WTC11 (cell line): ENCODE measurements at regions not wholly inside any gene's neighbourhood (a gene's known extent, or its start where the extent isn't known, plus 50 kb on each side); places are given as distances from the start of the nearest gene placed in this dataset.

Source experiments
- ATAC-seq: fragments of 200-7000 bp; cut with Tn5 transposase; 2 replicates; pipeline ENCODE4 v1.10.0; 2021; ENCODE audit warnings: mild to moderate bottlenecking, moderate library complexity
- CTCF ChIA-PET: fragments of 300-600 bp; sonication (Branson Sonifier 250); formaldehyde crosslinking; loops from one replicate; lab custom pipeline; 2021; ENCODE audit warnings: antibody characterized with exemption; lab: Charles Lee
- POLR2A ChIA-PET: fragments of 350-600 bp; sonication (Branson Sonifier 250); formaldehyde crosslinking; loops from one replicate; lab custom pipeline; 2021; ENCODE audit warnings: antibody characterized with exemption; lab: Charles Lee
- DNase-seq: peaks from one replicate; pipeline ENCODE4 v3.0.0; 2021; ENCODE audit warnings: low spot score
- H3K27ac Mint-ChIP-seq: 2 replicates; pipeline ENCODE4 v1.8.0; 2021; ENCODE audit warnings: mixed read lengths
- H3K27me3 Mint-ChIP-seq: 2 replicates; pipeline ENCODE4 v1.8.0; 2021; ENCODE audit warnings: low read depth, mild to moderate bottlenecking, moderate library complexity, mixed read lengths
- H3K36me3 Mint-ChIP-seq: 2 replicates; pipeline ENCODE4 v1.8.0; 2021; ENCODE audit warnings: mixed read lengths
- H3K4me1 Mint-ChIP-seq: 2 replicates; pipeline ENCODE4 v1.8.0; 2022; ENCODE audit warnings: mixed read lengths
- H3K4me3 Mint-ChIP-seq: 2 replicates; pipeline ENCODE4 v1.8.0; 2021; ENCODE audit warnings: mild to moderate bottlenecking, moderate library complexity, mixed read lengths
- H3K9me3 Mint-ChIP-seq: 2 replicates; pipeline ENCODE4 v1.8.0; 2021; ENCODE audit warnings: mixed read lengths
- FOXP1 ChIP-seq: sonication (generic); formaldehyde crosslinking; IDR thresholded peaks from 2 replicates; pipeline ENCODE4 v1.8.0; 2022; ENCODE audit warnings: missing genetic modification reagents, mild to moderate bottlenecking, moderate library complexity, borderline replicate concordance
- RELA ChIP-seq: sonication (generic); formaldehyde crosslinking; IDR thresholded peaks from 2 replicates; pipeline ENCODE4 v1.8.1; 2022; ENCODE audit warnings: missing genetic modification reagents, mild to moderate bottlenecking, borderline replicate concordance
- SMAD4 ChIP-seq: sonication (generic); formaldehyde crosslinking; IDR thresholded peaks from 2 replicates; pipeline ENCODE4 v1.8.0; 2022; ENCODE audit warnings: mild to moderate bottlenecking, missing genetic modification reagents
- ZNF219 ChIP-seq: sonication (generic); formaldehyde crosslinking; IDR thresholded peaks from 2 replicates; pipeline ENCODE4 v1.8.0; 2023; ENCODE audit warnings: missing genetic modification reagents, mild to moderate bottlenecking, borderline replicate concordance
- ZNF423 ChIP-seq: fragments of 250-450 bp; sonication (Bioruptor Pico); IDR thresholded peaks from 2 replicates; pipeline ENCODE4 v2.1.2; 2022; ENCODE audit warnings: mild to moderate bottlenecking, moderate library complexity
- TF ChIP-seq, protein P1 (sequence below): fragments of 250-450 bp; sonication (Bioruptor Pico); IDR thresholded peaks from 2 replicates; pipeline ENCODE4 v1.8.0; 2021; ENCODE audit warnings: mild to moderate bottlenecking
- TF ChIP-seq, protein P2 (sequence below): sonication (generic); formaldehyde crosslinking; conservative IDR thresholded peaks from 2 replicates; pipeline ENCODE4 v1.8.1; 2023; ENCODE audit warnings: mild to moderate bottlenecking, low read depth, missing genetic modification reagents, moderate library complexity
- TF ChIP-seq, protein P3 (sequence below): sonication (generic); formaldehyde crosslinking; IDR thresholded peaks from 2 replicates; pipeline ENCODE4 v1.8.1; 2023; ENCODE audit warnings: mild to moderate bottlenecking, moderate library complexity, missing genetic modification reagents
- TF ChIP-seq, protein P4 (sequence below): sonication (generic); formaldehyde crosslinking; IDR thresholded peaks from 2 replicates; pipeline ENCODE4 v1.8.1; 2023; ENCODE audit warnings: mild to moderate bottlenecking, missing genetic modification reagents
- TF ChIP-seq, protein P5 (sequence below): sonication (generic); formaldehyde crosslinking; IDR thresholded peaks from 2 replicates; pipeline ENCODE4 v1.8.1; 2023; ENCODE audit warnings: mild to moderate bottlenecking, missing genetic modification reagents, moderate library complexity
- TF ChIP-seq, protein P6 (sequence below): sonication (generic); formaldehyde crosslinking; IDR thresholded peaks from 2 replicates; pipeline ENCODE4 v1.8.0; 2022; ENCODE audit warnings: mild to moderate bottlenecking, missing genetic modification reagents
- TF ChIP-seq, protein P7 (sequence below): fragments of 200-600 bp; IDR thresholded peaks from 2 replicates; pipeline ENCODE4 v1.8.0; 2022; ENCODE audit warnings: antibody characterized with exemption
- TF ChIP-seq, protein P8 (sequence below): sonication (generic); formaldehyde crosslinking; IDR thresholded peaks from 2 replicates; pipeline ENCODE4 v1.8.1; 2022; ENCODE audit warnings: low read depth, missing genetic modification reagents, borderline replicate concordance
- TF ChIP-seq, protein P9 (sequence below): sonication (generic); formaldehyde crosslinking; IDR thresholded peaks from 2 replicates; pipeline ENCODE4 v1.8.1; 2022; ENCODE audit warnings: mild to moderate bottlenecking, missing genetic modification reagents, moderate library complexity, borderline replicate concordance

DNA sequence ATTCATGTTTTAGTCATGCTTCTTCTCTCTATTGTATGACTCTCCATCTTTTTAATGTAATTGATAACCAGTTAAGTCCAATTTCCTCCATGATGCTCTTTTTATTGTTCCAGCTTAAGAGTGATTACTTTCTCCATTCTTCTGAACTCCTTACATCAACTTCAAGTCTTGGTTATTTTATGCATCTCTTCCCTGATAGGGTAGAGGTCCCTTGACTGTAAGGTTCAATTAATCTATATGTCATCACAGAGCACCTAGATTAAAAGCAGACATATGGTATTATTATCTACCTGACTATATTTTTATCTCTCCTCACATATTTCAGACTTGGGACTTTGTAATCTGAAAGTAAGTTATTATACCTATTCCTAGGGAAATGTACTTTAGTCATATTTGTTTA is 853.1 kb downstream of the REEP3 start (continued):
- TF ChIP-seq FOXP1 (no peak), ZNF423 (CRISPR knock-in tag) (no peak), RELA (CRISPR knock-in tag) (no peak)
- TF ChIP-seq, protein P1, sequence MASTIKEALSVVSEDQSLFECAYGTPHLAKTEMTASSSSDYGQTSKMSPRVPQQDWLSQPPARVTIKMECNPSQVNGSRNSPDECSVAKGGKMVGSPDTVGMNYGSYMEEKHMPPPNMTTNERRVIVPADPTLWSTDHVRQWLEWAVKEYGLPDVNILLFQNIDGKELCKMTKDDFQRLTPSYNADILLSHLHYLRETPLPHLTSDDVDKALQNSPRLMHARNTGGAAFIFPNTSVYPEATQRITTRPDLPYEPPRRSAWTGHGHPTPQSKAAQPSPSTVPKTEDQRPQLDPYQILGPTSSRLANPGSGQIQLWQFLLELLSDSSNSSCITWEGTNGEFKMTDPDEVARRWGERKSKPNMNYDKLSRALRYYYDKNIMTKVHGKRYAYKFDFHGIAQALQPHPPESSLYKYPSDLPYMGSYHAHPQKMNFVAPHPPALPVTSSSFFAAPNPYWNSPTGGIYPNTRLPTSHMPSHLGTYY (CRISPR knock-in tag) = no peak
- TF ChIP-seq, protein P2, sequence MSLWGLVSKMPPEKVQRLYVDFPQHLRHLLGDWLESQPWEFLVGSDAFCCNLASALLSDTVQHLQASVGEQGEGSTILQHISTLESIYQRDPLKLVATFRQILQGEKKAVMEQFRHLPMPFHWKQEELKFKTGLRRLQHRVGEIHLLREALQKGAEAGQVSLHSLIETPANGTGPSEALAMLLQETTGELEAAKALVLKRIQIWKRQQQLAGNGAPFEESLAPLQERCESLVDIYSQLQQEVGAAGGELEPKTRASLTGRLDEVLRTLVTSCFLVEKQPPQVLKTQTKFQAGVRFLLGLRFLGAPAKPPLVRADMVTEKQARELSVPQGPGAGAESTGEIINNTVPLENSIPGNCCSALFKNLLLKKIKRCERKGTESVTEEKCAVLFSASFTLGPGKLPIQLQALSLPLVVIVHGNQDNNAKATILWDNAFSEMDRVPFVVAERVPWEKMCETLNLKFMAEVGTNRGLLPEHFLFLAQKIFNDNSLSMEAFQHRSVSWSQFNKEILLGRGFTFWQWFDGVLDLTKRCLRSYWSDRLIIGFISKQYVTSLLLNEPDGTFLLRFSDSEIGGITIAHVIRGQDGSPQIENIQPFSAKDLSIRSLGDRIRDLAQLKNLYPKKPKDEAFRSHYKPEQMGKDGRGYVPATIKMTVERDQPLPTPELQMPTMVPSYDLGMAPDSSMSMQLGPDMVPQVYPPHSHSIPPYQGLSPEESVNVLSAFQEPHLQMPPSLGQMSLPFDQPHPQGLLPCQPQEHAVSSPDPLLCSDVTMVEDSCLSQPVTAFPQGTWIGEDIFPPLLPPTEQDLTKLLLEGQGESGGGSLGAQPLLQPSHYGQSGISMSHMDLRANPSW (CRISPR knock-in tag) = no peak
- TF ChIP-seq, all 79 proteins: peak for 0

DNA sequence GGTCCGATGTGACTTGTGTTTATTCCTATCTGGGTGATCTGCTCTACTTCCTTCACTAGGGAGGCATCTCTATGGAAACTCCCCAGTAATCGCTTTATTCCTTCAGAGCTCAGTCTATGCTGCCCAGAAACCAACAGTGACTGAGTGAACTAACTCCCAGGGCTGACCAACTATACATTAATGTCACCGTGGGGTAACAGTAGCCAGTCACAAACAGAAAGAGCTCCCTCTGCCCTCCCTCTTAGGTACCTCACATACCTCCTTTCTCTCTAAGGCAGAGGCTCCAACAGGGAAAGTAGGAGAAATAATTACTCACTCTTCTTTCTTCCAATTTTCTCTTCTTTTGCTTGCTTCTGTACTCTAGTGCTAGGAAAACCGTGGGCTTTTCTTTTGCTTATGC is 855.0 kb downstream of the REEP3 start:
- POLR2A ChIA-PET = interaction anchor here (0.5 to 0.6 kb wide), 2 partner anchors 10 to 962 kb away, joined by 3 read pairs; no protein-coding TSS in a partner anchor

DNA sequence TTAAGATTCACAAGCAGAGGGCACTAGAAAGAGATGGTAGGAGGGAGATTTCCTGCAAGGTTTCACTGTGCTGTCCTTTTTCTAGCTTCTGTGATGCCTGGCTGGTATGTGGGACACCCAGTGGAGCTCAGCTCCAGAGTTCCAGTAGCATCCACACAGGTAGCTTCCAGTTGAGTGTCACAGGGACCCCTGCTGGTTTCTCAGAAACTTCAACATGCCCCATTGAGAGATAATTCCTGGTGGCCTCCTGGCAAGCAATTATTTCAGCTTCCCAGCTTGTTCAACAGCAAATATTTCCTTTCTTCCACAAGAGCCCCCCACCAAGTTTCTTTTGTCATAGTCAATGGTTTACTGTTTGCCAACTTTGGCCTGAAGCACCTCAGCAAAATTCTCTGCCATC is 858.7 kb downstream of the REEP3 start:
- H3K36me3 Mint-ChIP-seq = peaks cover 14% of the 10 kb centered on the region
- no peak overlapping the region for H3K27ac Mint-ChIP-seq
- H3K4me3 Mint-ChIP-seq = no peak overlapping the region
- peaks cover 28% of the 10 kb centered on the region for H3K9me3 Mint-ChIP-seq
- ChIA-PET POLR2A (no interaction called here), CTCF (interaction anchor here (1.0 kb wide), 1 partner anchor 51 kb away, joined by 5 read pairs; no protein-coding TSS in a partner anchor)
- ATAC-seq = peak; percentile 45
- H3K4me1 Mint-ChIP-seq = peaks cover 25% of the 10 kb centered on the region
- TF ChIP-seq ZNF423 (CRISPR knock-in tag) (peak; percentile 53), ZNF219 (no peak)
- TF ChIP-seq, protein P1 (CRISPR knock-in tag) = no peak
- TF ChIP-seq, protein P3, sequence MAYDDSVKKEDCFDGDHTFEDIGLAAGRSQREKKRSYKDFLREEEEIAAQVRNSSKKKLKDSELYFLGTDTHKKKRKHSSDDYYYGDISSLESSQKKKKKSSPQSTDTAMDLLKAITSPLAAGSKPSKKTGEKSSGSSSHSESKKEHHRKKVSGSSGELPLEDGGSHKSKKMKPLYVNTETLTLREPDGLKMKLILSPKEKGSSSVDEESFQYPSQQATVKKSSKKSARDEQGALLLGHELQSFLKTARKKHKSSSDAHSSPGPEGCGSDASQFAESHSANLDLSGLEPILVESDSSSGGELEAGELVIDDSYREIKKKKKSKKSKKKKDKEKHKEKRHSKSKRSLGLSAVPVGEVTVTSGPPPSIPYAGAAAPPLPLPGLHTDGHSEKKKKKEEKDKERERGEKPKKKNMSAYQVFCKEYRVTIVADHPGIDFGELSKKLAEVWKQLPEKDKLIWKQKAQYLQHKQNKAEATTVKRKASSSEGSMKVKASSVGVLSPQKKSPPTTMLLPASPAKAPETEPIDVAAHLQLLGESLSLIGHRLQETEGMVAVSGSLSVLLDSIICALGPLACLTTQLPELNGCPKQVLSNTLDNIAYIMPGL (CRISPR knock-in tag) = no peak
- TF ChIP-seq, protein P4, sequence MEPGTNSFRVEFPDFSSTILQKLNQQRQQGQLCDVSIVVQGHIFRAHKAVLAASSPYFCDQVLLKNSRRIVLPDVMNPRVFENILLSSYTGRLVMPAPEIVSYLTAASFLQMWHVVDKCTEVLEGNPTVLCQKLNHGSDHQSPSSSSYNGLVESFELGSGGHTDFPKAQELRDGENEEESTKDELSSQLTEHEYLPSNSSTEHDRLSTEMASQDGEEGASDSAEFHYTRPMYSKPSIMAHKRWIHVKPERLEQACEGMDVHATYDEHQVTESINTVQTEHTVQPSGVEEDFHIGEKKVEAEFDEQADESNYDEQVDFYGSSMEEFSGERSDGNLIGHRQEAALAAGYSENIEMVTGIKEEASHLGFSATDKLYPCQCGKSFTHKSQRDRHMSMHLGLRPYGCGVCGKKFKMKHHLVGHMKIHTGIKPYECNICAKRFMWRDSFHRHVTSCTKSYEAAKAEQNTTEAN (CRISPR knock-in tag) = no peak
- TF ChIP-seq, protein P5, sequence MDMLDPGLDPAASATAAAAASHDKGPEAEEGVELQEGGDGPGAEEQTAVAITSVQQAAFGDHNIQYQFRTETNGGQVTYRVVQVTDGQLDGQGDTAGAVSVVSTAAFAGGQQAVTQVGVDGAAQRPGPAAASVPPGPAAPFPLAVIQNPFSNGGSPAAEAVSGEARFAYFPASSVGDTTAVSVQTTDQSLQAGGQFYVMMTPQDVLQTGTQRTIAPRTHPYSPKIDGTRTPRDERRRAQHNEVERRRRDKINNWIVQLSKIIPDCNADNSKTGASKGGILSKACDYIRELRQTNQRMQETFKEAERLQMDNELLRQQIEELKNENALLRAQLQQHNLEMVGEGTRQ = no peak
- H3K27me3 Mint-ChIP-seq = no peaks in the 10 kb centered on the region
- DNase-seq = no peak

More for the DNA sequence above, 855.0 kb downstream of the REEP3 start:
- Mint-ChIP-seq H3K27ac (no peak overlapping the region), H3K4me3 (no peak overlapping the region), H3K36me3 (no peaks in the 10 kb centered on the region), H3K4me1 (peaks cover 21% of the 10 kb centered on the region), H3K27me3 (no peaks in the 10 kb centered on the region)
- DNase-seq = no peak
- TF ChIP-seq, protein P6, sequence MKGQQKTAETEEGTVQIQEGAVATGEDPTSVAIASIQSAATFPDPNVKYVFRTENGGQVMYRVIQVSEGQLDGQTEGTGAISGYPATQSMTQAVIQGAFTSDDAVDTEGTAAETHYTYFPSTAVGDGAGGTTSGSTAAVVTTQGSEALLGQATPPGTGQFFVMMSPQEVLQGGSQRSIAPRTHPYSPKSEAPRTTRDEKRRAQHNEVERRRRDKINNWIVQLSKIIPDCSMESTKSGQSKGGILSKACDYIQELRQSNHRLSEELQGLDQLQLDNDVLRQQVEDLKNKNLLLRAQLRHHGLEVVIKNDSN = no peak
- TF ChIP-seq, protein P7, sequence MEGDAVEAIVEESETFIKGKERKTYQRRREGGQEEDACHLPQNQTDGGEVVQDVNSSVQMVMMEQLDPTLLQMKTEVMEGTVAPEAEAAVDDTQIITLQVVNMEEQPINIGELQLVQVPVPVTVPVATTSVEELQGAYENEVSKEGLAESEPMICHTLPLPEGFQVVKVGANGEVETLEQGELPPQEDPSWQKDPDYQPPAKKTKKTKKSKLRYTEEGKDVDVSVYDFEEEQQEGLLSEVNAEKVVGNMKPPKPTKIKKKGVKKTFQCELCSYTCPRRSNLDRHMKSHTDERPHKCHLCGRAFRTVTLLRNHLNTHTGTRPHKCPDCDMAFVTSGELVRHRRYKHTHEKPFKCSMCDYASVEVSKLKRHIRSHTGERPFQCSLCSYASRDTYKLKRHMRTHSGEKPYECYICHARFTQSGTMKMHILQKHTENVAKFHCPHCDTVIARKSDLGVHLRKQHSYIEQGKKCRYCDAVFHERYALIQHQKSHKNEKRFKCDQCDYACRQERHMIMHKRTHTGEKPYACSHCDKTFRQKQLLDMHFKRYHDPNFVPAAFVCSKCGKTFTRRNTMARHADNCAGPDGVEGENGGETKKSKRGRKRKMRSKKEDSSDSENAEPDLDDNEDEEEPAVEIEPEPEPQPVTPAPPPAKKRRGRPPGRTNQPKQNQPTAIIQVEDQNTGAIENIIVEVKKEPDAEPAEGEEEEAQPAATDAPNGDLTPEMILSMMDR = 0 out of 2 replicates have a peak, but pooled peaks have one; percentile 22
- TF ChIP-seq, protein P8, sequence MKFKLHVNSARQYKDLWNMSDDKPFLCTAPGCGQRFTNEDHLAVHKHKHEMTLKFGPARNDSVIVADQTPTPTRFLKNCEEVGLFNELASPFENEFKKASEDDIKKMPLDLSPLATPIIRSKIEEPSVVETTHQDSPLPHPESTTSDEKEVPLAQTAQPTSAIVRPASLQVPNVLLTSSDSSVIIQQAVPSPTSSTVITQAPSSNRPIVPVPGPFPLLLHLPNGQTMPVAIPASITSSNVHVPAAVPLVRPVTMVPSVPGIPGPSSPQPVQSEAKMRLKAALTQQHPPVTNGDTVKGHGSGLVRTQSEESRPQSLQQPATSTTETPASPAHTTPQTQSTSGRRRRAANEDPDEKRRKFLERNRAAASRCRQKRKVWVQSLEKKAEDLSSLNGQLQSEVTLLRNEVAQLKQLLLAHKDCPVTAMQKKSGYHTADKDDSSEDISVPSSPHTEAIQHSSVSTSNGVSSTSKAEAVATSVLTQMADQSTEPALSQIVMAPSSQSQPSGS (CRISPR knock-in tag) = no peak
- TF ChIP-seq, protein P9, sequence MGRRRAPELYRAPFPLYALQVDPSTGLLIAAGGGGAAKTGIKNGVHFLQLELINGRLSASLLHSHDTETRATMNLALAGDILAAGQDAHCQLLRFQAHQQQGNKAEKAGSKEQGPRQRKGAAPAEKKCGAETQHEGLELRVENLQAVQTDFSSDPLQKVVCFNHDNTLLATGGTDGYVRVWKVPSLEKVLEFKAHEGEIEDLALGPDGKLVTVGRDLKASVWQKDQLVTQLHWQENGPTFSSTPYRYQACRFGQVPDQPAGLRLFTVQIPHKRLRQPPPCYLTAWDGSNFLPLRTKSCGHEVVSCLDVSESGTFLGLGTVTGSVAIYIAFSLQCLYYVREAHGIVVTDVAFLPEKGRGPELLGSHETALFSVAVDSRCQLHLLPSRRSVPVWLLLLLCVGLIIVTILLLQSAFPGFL (CRISPR knock-in tag) = no peak
- TF ChIP-seq SMAD4 (CRISPR knock-in tag) = no peak
- TF ChIP-seq, all 79 proteins: peak for 1
- no peaks in the 10 kb centered on the region for H3K9me3 Mint-ChIP-seq
- CTCF ChIA-PET = interaction anchor here (1.0 to 1.7 kb wide), 6 partner anchors 9 to 509 kb away, joined by 3 to 9 read pairs (median 3); no protein-coding TSS in a partner anchor
- ATAC-seq = peak; percentile 98
